ACHN (cell line): ENCODE measurements at regions not wholly inside any gene's neighbourhood (a gene's known extent, or its start where the extent isn't known, plus 50 kb on each side); places are given as distances from the start of the nearest gene placed in this dataset.

ENCODE experiments used
- DNase-seq: peaks from one replicate; pipeline ENCODE4 v3.0.0-alpha.2; 2015
- in situ Hi-C: cut with HindIII; loops from 2 replicates; pipeline ENCODE4 v1.10.0; 2017; ENCODE audit warnings: low sequenced_read_pairs, low pct_ligation_motif_present, low pct_unique_long_range_greater_than_20kb

GRCh38 chr2:8086796-8087479 lies 594.9 kb upstream of the ID2 start:
- in situ Hi-C loops = no loop called here
- DNase-seq = peak; percentile 92

DNA sequence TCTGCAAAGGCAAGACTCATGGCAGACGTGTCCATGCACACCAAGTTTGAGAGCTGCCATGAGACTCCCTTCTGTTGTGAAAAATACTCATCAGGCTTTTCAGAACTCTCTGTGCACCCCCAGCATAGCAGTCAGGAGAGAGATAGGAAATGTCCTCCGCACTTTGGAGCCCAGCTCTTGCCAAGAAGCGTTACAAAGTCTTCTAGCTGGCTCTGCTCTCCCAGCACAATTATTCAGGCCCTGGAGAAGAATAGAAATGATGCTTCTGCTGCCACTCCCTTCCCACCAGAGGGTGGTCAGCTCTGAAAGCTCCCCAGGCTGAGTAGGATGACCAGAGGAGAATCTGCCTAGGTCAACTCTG lies 594.4 kb upstream of the ID2 start:
- in situ Hi-C loops = no loop called here
- no peak for DNase-seq

- no peak for DNase-seq
- in situ Hi-C loops = no loop called here
Measured at GRCh38 chr2:8088810-8089209, 593.0 kb upstream of the ID2 start.

DNA sequence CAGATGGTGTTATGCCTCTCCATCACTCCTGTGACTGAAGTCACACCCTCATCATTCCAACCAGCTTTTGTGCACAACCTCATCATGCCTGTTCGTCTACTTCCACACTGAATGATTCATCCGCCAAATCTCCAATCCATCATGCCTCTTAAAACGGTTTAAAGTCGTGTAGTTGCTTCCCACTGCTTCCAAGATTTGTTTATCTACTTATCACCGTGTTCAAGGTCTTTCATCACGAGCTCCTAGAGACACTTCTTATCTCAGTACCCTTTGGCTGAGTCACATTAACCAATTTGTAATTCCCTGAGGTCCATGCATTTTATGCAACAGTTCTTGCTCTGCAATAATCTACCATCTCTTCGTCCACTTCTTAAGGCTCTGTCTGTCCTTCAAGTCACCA lies 592.3 kb upstream of the ID2 start:
- DNase-seq = no peak
- in situ Hi-C loops = no loop called here

DNA sequence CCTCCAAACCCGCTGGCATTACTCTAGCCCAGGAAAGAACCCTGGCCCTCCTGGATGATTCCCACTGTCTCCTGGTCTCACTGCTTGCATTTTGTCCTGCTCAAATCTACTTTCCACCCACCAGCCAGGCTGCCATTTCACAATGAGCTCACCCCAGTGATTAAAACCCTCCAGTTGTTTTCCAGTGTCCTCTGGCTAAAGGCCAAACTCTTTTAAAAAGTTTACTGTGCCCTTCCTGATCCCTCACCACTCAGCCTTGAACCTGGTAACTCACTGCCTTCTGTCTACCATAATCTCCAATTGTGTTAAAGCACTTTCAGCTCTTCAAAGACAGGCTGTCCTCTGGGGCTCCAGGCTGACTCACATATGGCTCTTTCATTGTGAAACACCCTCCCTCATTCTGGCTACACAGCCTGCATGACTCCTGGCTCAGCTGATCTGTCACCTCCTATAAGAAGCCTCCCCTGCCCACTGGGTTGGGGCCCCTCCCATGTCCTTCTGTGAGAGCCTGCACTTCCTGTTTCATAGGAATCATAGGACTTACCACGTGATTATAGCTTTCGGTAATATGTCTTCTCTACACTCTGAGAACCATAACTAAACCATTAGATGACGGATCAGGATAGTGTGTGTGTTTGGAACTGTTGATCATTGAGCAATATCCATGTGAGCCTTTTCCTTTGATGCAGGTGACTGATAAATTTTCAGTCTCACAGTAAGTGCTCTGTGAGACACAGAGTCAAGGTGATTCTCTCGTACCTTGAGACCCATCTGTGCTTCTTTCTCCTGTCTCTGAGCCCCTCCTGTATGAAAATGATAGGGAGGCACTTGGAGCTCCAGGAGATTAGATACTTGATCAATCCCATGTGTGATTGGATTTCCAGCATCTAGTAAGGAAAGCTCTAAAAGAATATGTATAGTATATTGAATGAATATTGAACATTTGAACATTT lies 590.8 kb upstream of the ID2 start:
- in situ Hi-C loops = no loop called here
- peak; percentile 57 for DNase-seq

- in situ Hi-C loops = no loop called here
- DNase-seq = no peak
Measured at GRCh38 chr2:8094526-8094925, 587.3 kb upstream of the ID2 start.

- DNase-seq = no peak
- in situ Hi-C loops = no loop called here
Measured at GRCh38 chr2:8095978-8096377, 585.9 kb upstream of the ID2 start.

GRCh38 chr2:8096484-8096883 lies 585.4 kb upstream of the ID2 start:
- in situ Hi-C loops = no loop called here
- DNase-seq = no peak

DNA sequence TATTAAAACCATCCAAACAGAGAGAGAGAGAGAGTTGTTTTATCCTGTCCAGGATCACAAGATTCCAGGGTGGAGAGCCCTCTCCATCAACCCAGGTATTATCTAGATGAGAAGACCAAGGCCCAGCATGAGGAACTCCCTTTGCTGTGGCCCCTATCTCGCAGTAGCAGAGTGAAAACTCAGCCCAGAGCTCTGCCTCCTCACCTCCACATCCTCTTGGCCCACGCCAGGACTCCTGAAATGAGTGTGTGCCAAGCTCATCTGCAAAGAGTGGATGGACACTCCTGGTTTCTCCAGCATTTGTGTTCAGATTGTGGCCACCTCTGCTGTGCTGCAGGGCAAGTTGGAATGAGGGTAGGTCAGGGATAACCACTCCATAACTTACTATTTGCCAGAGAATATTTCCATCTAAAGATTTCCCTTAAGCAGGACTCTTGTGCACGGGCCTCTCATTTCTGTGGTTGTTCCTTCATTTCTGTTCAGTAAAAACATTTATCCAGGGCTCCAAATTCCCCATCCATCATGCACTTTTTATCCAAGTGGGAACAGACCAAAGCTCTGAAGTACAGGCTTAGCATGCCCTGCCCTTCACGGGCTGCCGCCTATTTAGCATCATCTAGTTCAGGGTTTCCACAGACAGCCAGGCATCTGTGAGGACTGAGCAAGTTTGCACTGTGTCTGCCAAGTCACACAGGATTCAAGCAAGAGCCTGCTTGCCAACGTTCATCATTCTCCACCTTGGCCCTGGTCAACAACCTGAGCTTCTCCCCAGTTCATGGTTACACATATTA lies 583.2 kb upstream of the ID2 start:
- in situ Hi-C loops = no loop called here
- no peak for DNase-seq

- in situ Hi-C loops = no loop called here
- no peak for DNase-seq
Measured at GRCh38 chr2:8099267-8099582, 582.6 kb upstream of the ID2 start.

GRCh38 chr2:8101614-8102277 lies 580.1 kb upstream of the ID2 start:
- in situ Hi-C loops = no loop called here

DNA sequence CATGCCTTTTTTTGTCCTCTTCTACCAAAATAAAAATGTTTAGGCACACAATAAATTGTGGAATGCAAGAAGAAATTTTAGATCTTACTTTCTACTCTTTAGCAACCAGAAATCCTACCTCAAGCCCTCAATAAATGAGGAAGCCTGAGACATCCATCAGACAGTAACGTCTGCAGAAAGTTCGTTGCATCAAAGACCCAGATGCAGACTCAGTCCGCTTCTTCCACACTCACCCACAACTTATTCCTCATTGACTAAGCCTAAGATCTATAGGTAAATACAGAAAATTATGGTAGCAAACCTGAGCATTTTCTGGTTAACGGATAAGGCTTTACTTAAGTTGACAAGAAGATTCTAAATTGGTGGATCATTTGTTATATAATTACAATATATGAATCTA lies 579.4 kb upstream of the ID2 start:
- in situ Hi-C loops = no loop called here

More at GRCh38 chr2:8101614-8102277, 580.1 kb upstream of the ID2 start:
- DNase-seq = no peak

GRCh38 chr2:8103085-8103708 lies 578.7 kb upstream of the ID2 start:
- peak; percentile 58 for DNase-seq
- in situ Hi-C loops = no loop called here

More for the DNA sequence above, 579.4 kb upstream of the ID2 start:
- DNase-seq = no peak

DNA sequence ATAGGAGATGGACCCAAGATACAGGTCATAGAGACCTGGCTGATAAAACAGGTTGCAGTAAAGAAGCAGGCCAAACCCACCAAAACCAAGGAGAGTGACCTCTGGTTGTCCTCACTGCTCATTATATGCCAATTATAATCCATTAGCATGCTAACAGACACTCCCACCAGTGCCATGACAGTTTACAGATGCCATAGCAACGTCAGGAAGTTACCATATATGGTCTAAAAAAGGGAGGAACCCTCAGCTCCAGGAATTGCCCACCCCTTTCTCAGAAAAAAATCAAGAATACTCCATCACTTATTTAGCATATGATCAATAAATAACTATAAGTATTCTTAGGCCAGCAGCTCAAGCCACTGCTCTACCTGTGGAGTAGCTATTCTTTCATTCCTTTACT lies 574.7 kb upstream of the ID2 start:
- DNase-seq = no peak
- in situ Hi-C loops = no loop called here

DNA sequence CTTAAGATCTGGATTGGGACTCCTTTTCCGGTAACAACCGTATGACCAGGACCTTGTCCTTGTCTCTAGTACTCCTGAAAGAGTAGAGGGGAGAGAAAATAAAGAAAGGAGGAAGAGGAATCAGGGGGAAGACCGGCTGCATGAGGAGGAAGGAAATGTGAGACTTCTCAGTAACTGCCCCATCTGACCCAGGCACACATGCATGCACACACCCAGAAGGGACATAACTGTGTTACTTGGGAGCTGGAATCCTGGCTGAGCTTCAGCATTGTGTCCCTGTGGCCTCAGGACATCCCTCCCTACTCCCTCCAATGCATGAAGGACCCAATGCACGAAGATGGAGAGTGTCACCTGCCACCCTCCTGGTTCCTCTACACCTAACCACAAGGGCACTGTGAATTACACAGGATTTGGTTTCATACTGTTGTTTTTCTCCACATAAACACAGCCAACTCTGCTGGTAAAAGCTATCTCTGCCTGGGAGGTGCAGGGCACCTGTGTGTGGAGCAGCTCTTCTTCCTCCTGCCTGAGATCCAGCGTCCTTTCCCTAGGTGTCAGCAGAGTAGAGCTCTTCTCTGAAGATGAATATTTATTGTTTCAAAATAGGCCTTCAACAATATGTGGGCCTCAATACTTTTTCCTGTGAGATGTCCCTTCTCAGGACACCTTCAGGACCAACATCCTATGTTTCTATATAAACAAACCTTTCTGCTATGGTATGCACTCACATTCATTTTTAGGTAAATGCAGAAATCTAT lies 574.1 kb upstream of the ID2 start:
- DNase-seq = no peak
- in situ Hi-C loops = no loop called here

DNA sequence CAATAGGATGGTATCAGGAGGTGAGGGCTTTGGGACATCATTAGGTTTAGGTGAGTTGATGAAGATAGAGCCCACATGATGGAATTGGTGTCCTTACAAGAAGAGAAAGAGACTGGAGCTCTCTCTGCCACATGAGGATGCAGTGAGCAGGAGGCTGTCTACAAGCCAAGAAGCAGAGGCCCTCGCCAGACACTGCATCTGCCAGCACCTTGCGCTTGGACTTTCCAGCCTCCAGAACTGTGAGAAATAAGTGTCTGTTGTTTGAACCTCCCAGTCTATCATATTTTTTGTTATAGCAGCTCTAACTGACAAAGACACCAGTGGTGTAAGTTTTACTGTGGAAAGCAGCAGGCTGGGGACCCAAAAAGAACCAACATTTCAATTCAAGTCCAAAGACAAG lies 571.1 kb upstream of the ID2 start:
- no peak for DNase-seq
- in situ Hi-C loops = no loop called here

DNA sequence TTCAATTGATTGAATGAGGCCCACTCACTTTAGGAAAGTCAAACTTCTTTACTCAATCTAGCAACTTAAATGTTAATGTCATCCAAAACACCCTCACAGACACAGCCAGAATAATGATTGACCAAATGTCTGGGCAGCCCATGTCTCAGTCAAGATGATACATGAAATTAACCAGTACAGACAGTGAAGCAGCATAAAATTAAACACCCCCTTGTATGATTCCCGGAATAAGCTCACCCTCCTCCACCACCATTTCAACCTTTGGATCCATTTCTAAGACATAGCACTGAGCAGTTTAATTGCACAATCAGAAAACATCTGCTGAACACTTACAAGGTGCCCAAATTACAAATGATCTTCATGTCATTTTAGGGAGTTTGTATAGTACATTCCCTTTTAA lies 570.7 kb upstream of the ID2 start:
- in situ Hi-C loops = no loop called here
- no peak for DNase-seq

DNA sequence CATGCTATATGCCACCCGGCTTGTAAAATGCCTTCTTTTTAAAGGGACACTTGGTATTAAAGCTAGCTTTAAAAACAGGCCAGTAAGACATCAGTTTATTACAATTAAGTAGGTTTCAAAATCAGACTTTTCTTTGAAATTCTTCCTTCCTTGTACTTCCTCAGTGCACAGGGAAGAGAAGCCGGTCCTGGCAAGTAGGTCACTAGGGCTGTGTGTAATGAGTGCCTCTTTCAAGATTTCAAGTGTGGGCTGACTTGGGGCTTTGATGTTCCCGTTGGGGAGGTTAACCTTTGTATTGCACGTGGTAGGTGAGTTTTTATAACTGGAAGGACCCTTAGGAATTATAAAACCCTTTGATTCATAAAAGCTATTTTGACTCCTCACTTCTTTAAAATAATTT lies 566.4 kb upstream of the ID2 start:
- in situ Hi-C loops = no loop called here
- DNase-seq = no peak
